ENCODE measurements at regions not wholly inside any gene's neighbourhood (a gene's known extent, or its start where the extent isn't known, plus 50 kb on each side); places are given as distances from the start of the nearest gene placed in this dataset.

- TF ChIP-seq CTCF (IDR thresholded peaks at IDR 0.05 in 4 of 5, conservative IDR thresholded peaks at IDR 0.05 in 1 of 5) (no peak), POLR2A (IDR thresholded peaks at IDR 0.05) (no peak)
These were observed 679.0 kb upstream of the RAB6C start for GRCh38 chr2:129300456-129300855.
